ENCODE measurements at regions not wholly inside any gene's neighbourhood (a gene's known extent, or its start where the extent isn't known, plus 50 kb on each side); places are given as distances from the start of the nearest gene placed in this dataset.

- H3K4me3 ChIP-seq = no peak overlapping the region
- no peak overlapping the region for H3K9ac ChIP-seq
- no peak overlapping the region for H3K27ac ChIP-seq
- H3K9me3 ChIP-seq (replicated peaks in 1 of 11) = peaks cover 0 to 22% (median 15%) of the 10 kb centered on the region in 11 experiments; a peak in 17 of 22 replicates
- peaks cover 0 to 6% (median 0%) of the 10 kb centered on the region in 10 experiments; a peak in 3 of 20 replicates for H3K4me1 ChIP-seq
- no peaks in the 10 kb centered on the region for H4K20me1 ChIP-seq
- H3K36me3 ChIP-seq = no peaks in the 10 kb centered on the region
- H3K4me2 ChIP-seq = no peak overlapping the region
- TF ChIP-seq Cebpa-rat (IDR thresholded peaks at IDR 0.05) = no peak
- H3K27me3 ChIP-seq = no peaks in the 10 kb centered on the region
These were observed 801.5 kb downstream of the CDH9 start for GRCh38 chr5:26236936-26237335.

- Histone ChIP-seq H4K20me1 (no peaks in the 10 kb centered on the region; a peak in 1 of 22 replicates), H3K4me3 (no peak overlapping the region), H3K27me3 (no peaks in the 10 kb centered on the region), H3K4me2 (no peak overlapping the region), H3K36me3 (no peaks in the 10 kb centered on the region), H3K4me1 (peaks cover 0 to 6% (median 0%) of the 10 kb centered on the region in 10 experiments; a peak in 3 of 20 replicates), H3K27ac (no peak overlapping the region), H3K9me3 (replicated peaks in 1 of 11) (peaks cover 0 to 36% (median 19%) of the 10 kb centered on the region in 11 experiments; a peak in 18 of 22 replicates), H3K9ac (no peak overlapping the region)
- no peak for TF ChIP-seq Cebpa-rat (IDR thresholded peaks at IDR 0.05)
These were observed 805.7 kb downstream of the CDH9 start for GRCh38 chr5:26232706-26233105.

GRCh38 chr5:26231316-26231715, 807.1 kb downstream of the CDH9 start:
- Histone ChIP-seq H4K20me1 (no peaks in the 10 kb centered on the region; a peak in 1 of 22 replicates), H3K36me3 (no peaks in the 10 kb centered on the region), H3K4me2 (no peak overlapping the region), H3K9me3 (replicated peaks in 1 of 11) (peaks cover 0 to 25% (median 9%) of the 10 kb centered on the region in 11 experiments; a peak in 12 of 22 replicates), H3K9ac (no peak overlapping the region), H3K4me3 (no peak overlapping the region), H3K27ac (no peak overlapping the region), H3K27me3 (no peaks in the 10 kb centered on the region), H3K4me1 (no peaks in the 10 kb centered on the region; a peak in 1 of 20 replicates)
- no peak for TF ChIP-seq Cebpa-rat (IDR thresholded peaks at IDR 0.05)

GRCh38 chr5:26229848-26230247, 808.5 kb downstream of the CDH9 start:
- Histone ChIP-seq H3K27me3 (no peaks in the 10 kb centered on the region), H3K4me3 (no peak overlapping the region), H3K9ac (no peak overlapping the region), H3K4me1 (no peaks in the 10 kb centered on the region; a peak in 1 of 20 replicates), H4K20me1 (no peaks in the 10 kb centered on the region; a peak in 1 of 22 replicates), H3K27ac (no peak overlapping the region), H3K4me2 (no peak overlapping the region), H3K36me3 (no peaks in the 10 kb centered on the region), H3K9me3 (replicated peaks in 1 of 11) (peaks cover 0 to 18% (median 3%) of the 10 kb centered on the region in 11 experiments; a peak in 6 of 22 replicates)
- TF ChIP-seq Cebpa-rat (IDR thresholded peaks at IDR 0.05) = no peak

GRCh38 chr5:26227245-26227644, 811.1 kb downstream of the CDH9 start:
- H3K36me3 ChIP-seq = no peaks in the 10 kb centered on the region
- no peak for TF ChIP-seq Cebpa-rat (IDR thresholded peaks at IDR 0.05)
- no peaks in the 10 kb centered on the region; a peak in 1 of 20 replicates for H3K4me1 ChIP-seq
- no peak overlapping the region for H3K4me2 ChIP-seq
- H3K9ac ChIP-seq = no peak overlapping the region
- peaks cover 0 to 18% (median 3%) of the 10 kb centered on the region in 11 experiments; a peak in 5 of 22 replicates for H3K9me3 ChIP-seq (replicated peaks in 1 of 11)
- no peak overlapping the region for H3K4me3 ChIP-seq
- H3K27me3 ChIP-seq = no peaks in the 10 kb centered on the region
- no peak overlapping the region for H3K27ac ChIP-seq
- no peaks in the 10 kb centered on the region; a peak in 1 of 22 replicates for H4K20me1 ChIP-seq

GRCh38 chr5:26205121-26205520, 833.3 kb downstream of the CDH9 start:
- no peaks in the 10 kb centered on the region for H3K9me3 ChIP-seq (replicated peaks in 1 of 11)
- H4K20me1 ChIP-seq = no peaks in the 10 kb centered on the region
- H3K4me3 ChIP-seq = no peak overlapping the region
- no peak overlapping the region for H3K27ac ChIP-seq
- H3K27me3 ChIP-seq = no peaks in the 10 kb centered on the region
- no peak overlapping the region for H3K9ac ChIP-seq
- no peak overlapping the region for H3K4me2 ChIP-seq
- no peaks in the 10 kb centered on the region for H3K4me1 ChIP-seq
- TF ChIP-seq Cebpa-rat (IDR thresholded peaks at IDR 0.05) = no peak
- H3K36me3 ChIP-seq = no peaks in the 10 kb centered on the region

GRCh38 chr5:26193626-26194025, 844.8 kb downstream of the CDH9 start:
- no peaks in the 10 kb centered on the region for H4K20me1 ChIP-seq
- no peak for TF ChIP-seq Cebpa-rat (IDR thresholded peaks at IDR 0.05)
- H3K4me2 ChIP-seq = no peak overlapping the region
- H3K36me3 ChIP-seq = no peaks in the 10 kb centered on the region
- H3K9me3 ChIP-seq (replicated peaks in 1 of 11) = no peaks in the 10 kb centered on the region
- no peak overlapping the region for H3K9ac ChIP-seq
- no peak overlapping the region for H3K4me3 ChIP-seq
- no peaks in the 10 kb centered on the region for H3K27me3 ChIP-seq
- H3K27ac ChIP-seq = no peak overlapping the region
- H3K4me1 ChIP-seq = no peaks in the 10 kb centered on the region

- H3K9ac ChIP-seq = no peak overlapping the region
- no peak for TF ChIP-seq Cebpa-rat (IDR thresholded peaks at IDR 0.05)
- H4K20me1 ChIP-seq = no peaks in the 10 kb centered on the region
- H3K36me3 ChIP-seq = no peaks in the 10 kb centered on the region
- H3K27me3 ChIP-seq = no peaks in the 10 kb centered on the region
- no peak overlapping the region for H3K27ac ChIP-seq
- no peaks in the 10 kb centered on the region for H3K9me3 ChIP-seq (replicated peaks in 1 of 11)
- H3K4me3 ChIP-seq = no peak overlapping the region
- H3K4me1 ChIP-seq = no peaks in the 10 kb centered on the region
- H3K4me2 ChIP-seq = no peak overlapping the region
These were observed 845.9 kb downstream of the CDH9 start for GRCh38 chr5:26192486-26192885.

- no peak overlapping the region for H3K27ac ChIP-seq
- no peaks in the 10 kb centered on the region for H3K36me3 ChIP-seq
- H3K4me1 ChIP-seq = no peaks in the 10 kb centered on the region
- no peak overlapping the region for H3K4me3 ChIP-seq
- H3K9me3 ChIP-seq (replicated peaks in 1 of 11) = peaks cover 0 to under 1% (median 0%) of the 10 kb centered on the region in 11 experiments; a peak in 1 of 22 replicates
- no peaks in the 10 kb centered on the region for H4K20me1 ChIP-seq
- H3K27me3 ChIP-seq = no peaks in the 10 kb centered on the region
- no peak overlapping the region for H3K9ac ChIP-seq
- no peak overlapping the region for H3K4me2 ChIP-seq
- TF ChIP-seq Cebpa-rat (IDR thresholded peaks at IDR 0.05) = no peak
These were observed 856.8 kb downstream of the CDH9 start for GRCh38 chr5:26181582-26181981.

GRCh38 chr5:26148569-26149107, 889.7 kb downstream of the CDH9 start:
- no peaks in the 10 kb centered on the region for H3K36me3 ChIP-seq
- no peaks in the 10 kb centered on the region for H3K27me3 ChIP-seq
- 0 out of 22 replicates have a peak, but pooled peaks cover 0 to 7% (median 0%) of the 10 kb centered on the region in 11 experiments for H3K9me3 ChIP-seq (replicated peaks in 1 of 11)
- H3K27ac ChIP-seq = no peak overlapping the region
- no peak overlapping the region for H3K4me3 ChIP-seq
- H3K4me2 ChIP-seq = no peak overlapping the region
- H4K20me1 ChIP-seq = no peaks in the 10 kb centered on the region
- TF ChIP-seq Cebpa-rat (IDR thresholded peaks at IDR 0.05) = no peak
- H3K9ac ChIP-seq = no peak overlapping the region
- H3K4me1 ChIP-seq = no peaks in the 10 kb centered on the region

Data from BLaER1 treated with 17β-estradiol and CSF1 and Interleukin-3, amounts not matched to agents 10 nM and 100 nM (cell line).